ENCODE measurements at regions not wholly inside any gene's neighbourhood (a gene's known extent, or its start where the extent isn't known, plus 50 kb on each side); places are given as distances from the start of the nearest gene placed in this dataset.
A peak's percentile ranks its signal among the peaks of the same experiment; 100 is the strongest.

DNA sequence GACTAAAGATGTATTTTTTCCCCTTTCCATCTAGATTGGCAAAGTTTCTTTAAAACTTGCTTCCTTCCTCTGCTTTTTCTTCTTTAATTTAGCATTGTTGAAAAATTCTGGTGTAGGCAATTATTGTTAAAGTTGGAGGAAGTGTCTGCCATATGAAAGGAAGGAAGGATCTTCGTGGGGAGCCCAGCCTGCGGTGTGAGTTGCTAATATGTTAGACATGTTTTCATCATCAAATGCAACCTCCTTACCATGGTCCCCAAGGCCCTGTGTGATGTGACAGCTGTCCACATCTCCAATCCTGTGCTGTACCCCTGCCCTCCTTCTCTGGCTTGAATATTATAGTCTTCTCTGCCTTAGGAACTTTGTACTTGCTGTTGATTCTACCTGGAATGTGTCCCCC lies 81.0 kb upstream of the ZBTB18 start:
- Mint-ChIP-seq H3K27ac (no peak overlapping the region), H3K4me1 (ENCODE audit: low read depth) (peaks cover 26% of the 10 kb centered on the region), H3K4me3 (no peak overlapping the region), H3K9me3 (no peaks in the 10 kb centered on the region), H3K27me3 (ENCODE audit: insufficient read depth) (no peaks in the 10 kb centered on the region; the same call in 1 of the 2 replicates), H3K36me3 (ENCODE audit: low read depth) (no peaks in the 10 kb centered on the region)
- no peak for DNase-seq
- TF ChIP-seq, protein P1, sequence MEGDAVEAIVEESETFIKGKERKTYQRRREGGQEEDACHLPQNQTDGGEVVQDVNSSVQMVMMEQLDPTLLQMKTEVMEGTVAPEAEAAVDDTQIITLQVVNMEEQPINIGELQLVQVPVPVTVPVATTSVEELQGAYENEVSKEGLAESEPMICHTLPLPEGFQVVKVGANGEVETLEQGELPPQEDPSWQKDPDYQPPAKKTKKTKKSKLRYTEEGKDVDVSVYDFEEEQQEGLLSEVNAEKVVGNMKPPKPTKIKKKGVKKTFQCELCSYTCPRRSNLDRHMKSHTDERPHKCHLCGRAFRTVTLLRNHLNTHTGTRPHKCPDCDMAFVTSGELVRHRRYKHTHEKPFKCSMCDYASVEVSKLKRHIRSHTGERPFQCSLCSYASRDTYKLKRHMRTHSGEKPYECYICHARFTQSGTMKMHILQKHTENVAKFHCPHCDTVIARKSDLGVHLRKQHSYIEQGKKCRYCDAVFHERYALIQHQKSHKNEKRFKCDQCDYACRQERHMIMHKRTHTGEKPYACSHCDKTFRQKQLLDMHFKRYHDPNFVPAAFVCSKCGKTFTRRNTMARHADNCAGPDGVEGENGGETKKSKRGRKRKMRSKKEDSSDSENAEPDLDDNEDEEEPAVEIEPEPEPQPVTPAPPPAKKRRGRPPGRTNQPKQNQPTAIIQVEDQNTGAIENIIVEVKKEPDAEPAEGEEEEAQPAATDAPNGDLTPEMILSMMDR (IDR thresholded peaks at IDR 0.05) = no peak

DNA sequence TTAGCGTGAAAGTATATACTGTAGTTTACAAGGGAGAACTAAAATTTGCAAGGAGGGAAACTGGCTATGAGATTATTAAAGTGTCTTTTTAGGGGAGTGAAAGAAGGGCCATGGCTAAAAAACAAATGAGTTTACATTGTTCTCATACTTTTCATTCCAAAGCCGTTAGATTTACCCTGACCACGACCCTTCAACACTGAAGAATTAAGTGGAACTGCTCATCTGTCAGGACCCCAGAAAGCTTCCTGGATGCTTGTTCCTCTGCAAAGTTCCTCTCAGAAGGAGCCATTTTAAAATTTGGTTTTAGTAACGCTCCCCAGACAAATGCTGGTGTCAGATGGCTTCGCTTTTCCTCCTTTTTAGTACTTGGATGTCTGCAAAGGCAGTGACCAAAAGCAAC lies 82.7 kb upstream of the ZBTB18 start:
- Mint-ChIP-seq H3K4me3 (peak overlapping the region; percentile 44), H3K9me3 (no peaks in the 10 kb centered on the region), H3K36me3 (ENCODE audit: low read depth) (no peaks in the 10 kb centered on the region), H3K4me1 (ENCODE audit: low read depth) (peaks cover 27% of the 10 kb centered on the region), H3K27me3 (ENCODE audit: insufficient read depth) (no peaks in the 10 kb centered on the region; the same call in 1 of the 2 replicates), H3K27ac (peak overlapping the region; percentile 36)
- TF ChIP-seq, protein P1 (IDR thresholded peaks at IDR 0.05) = no peak
- DNase-seq = no peak

DNA sequence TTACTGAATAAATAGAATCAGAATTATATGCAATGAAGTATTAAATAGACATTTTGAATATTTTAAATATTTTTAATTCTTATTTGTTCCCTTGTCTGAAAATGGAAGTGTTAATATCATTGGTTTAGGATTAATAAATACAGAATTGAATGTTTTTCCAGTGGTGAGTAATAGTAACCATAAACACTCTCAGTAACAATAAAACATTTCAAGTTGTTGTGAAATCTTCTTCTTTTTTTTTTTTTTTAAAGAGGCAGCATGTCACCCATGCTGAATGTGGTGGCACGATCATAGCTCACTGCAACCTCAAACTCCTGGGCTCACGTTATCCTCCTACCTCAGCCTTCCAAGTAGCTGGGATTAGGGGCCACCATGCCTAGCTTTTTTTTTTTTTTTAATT lies 86.2 kb upstream of the ZBTB18 start:
- DNase-seq = no peak
- Mint-ChIP-seq H3K27ac (no peak overlapping the region), H3K36me3 (ENCODE audit: low read depth) (no peaks in the 10 kb centered on the region), H3K9me3 (no peaks in the 10 kb centered on the region), H3K4me1 (ENCODE audit: low read depth) (peaks cover 42% of the 10 kb centered on the region), H3K27me3 (ENCODE audit: insufficient read depth) (no peaks in the 10 kb centered on the region), H3K4me3 (no peak overlapping the region)
- TF ChIP-seq, protein P1 (IDR thresholded peaks at IDR 0.05) = no peak

DNA sequence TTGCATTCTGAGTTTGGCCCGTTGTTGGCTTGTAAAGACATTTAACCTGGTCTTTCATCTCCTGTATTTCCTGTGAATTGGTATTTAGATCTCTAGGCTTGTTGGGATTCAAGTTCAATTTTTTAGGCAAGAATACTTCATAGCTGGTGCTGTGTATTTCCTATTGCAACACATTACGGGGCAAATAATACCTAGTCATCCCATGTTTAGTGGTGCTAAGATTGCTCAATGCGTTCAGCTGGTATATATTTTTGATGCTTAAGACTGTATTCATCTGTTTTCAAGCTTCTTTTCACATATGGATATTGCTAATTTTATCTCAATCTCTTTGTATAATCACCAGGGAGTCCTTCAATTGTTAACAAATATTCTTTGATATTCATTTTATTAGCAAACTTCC lies 87.5 kb upstream of the ZBTB18 start:
- Mint-ChIP-seq H3K4me3 (no peak overlapping the region), H3K36me3 (ENCODE audit: low read depth) (no peaks in the 10 kb centered on the region), H3K27me3 (ENCODE audit: insufficient read depth) (no peaks in the 10 kb centered on the region), H3K4me1 (ENCODE audit: low read depth) (peaks cover 29% of the 10 kb centered on the region), H3K9me3 (no peaks in the 10 kb centered on the region), H3K27ac (no peak overlapping the region)
- DNase-seq = no peak
- TF ChIP-seq, protein P1 (IDR thresholded peaks at IDR 0.05) = no peak

DNA sequence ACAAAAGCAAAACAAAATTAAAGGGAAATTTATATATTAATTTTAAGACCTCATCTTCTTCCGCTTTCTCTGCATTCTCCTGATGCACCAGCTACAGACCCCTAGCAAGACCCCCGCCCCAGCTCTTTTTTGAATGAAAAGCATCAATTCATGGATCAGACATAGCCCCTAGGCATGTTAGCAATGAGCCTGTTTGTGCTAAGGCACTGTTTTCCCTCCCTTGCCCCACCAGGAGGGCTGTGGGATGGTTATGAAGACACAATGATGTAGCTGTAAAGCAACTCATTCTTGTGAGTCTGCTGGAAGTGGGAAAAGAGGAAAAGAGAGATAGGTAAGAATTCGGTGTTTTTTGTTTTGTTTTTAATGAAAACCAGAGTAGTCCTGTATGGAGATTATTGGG lies 88.5 kb upstream of the ZBTB18 start:
- H3K4me1 Mint-ChIP-seq (ENCODE audit: low read depth) = peaks cover 23% of the 10 kb centered on the region
- no peaks in the 10 kb centered on the region for H3K36me3 Mint-ChIP-seq (ENCODE audit: low read depth)
- TF ChIP-seq, protein P1 (IDR thresholded peaks at IDR 0.05) = no peak
- H3K4me3 Mint-ChIP-seq = no peak overlapping the region
- H3K27ac Mint-ChIP-seq = no peak overlapping the region
- no peaks in the 10 kb centered on the region for H3K27me3 Mint-ChIP-seq (ENCODE audit: insufficient read depth)
- H3K9me3 Mint-ChIP-seq = no peaks in the 10 kb centered on the region
- DNase-seq = no peak

DNA sequence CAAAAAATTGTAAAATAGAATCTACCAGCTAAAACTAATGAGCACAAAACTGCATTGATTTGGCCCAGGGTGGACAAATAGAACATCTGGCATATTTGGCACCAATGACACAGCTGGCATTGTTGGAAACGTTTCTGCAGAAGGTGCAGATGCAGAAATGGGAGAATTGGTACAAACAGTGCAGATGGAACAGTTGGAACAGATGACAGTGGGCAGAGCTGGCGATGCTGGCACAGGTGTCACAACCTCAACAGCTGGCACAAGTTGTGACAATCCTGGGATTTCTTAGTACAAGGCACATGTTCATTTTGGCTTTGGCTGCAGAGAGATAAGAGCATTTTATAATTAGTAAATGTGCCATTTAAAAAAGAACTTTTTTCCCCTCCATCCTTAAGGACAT lies 91.1 kb upstream of the ZBTB18 start:
- Mint-ChIP-seq H3K9me3 (no peaks in the 10 kb centered on the region), H3K4me1 (ENCODE audit: low read depth) (peaks cover 42% of the 10 kb centered on the region), H3K27me3 (ENCODE audit: insufficient read depth) (no peaks in the 10 kb centered on the region), H3K27ac (no peak overlapping the region), H3K4me3 (no peak overlapping the region), H3K36me3 (ENCODE audit: low read depth) (no peaks in the 10 kb centered on the region)
- DNase-seq = no peak
- TF ChIP-seq, protein P1 (IDR thresholded peaks at IDR 0.05) = no peak
